ENCODE measurements at regions not wholly inside any gene's neighbourhood (a gene's known extent, or its start where the extent isn't known, plus 50 kb on each side); places are given as distances from the start of the nearest gene placed in this dataset.

- intact Hi-C loops (cut with DNase I) = no loop called here
- 94 to 96% methylated on average over 2 of the region's 2 CpGs for WGBS, 2 donors
- Histone ChIP-seq H3K9me3 (no peaks in the 10 kb centered on the region), H3K4me3 (no peak overlapping the region), H3K36me3 (no peaks in the 10 kb centered on the region), H3K27ac (no peak overlapping the region), H3K27me3 (no peaks in the 10 kb centered on the region), H3K4me1 (no peaks in the 10 kb centered on the region)
- DNase-seq = no peak
- TF ChIP-seq POLR2A (IDR thresholded peaks at IDR 0.05) (no peak), EP300 (IDR thresholded peaks at IDR 0.05) (no peak), POLR2AphosphoS5 (IDR thresholded peaks at IDR 0.05) (no peak)
- TF ChIP-seq, protein P1, sequence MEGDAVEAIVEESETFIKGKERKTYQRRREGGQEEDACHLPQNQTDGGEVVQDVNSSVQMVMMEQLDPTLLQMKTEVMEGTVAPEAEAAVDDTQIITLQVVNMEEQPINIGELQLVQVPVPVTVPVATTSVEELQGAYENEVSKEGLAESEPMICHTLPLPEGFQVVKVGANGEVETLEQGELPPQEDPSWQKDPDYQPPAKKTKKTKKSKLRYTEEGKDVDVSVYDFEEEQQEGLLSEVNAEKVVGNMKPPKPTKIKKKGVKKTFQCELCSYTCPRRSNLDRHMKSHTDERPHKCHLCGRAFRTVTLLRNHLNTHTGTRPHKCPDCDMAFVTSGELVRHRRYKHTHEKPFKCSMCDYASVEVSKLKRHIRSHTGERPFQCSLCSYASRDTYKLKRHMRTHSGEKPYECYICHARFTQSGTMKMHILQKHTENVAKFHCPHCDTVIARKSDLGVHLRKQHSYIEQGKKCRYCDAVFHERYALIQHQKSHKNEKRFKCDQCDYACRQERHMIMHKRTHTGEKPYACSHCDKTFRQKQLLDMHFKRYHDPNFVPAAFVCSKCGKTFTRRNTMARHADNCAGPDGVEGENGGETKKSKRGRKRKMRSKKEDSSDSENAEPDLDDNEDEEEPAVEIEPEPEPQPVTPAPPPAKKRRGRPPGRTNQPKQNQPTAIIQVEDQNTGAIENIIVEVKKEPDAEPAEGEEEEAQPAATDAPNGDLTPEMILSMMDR (IDR thresholded peaks at IDR 0.05) = no peak
Measured at GRCh38 chr3:28191363-28191762, 50.1 kb upstream of the CMC1 start.
